GM13976 (cell line): ENCODE measurements at regions not wholly inside any gene's neighbourhood (a gene's known extent, or its start where the extent isn't known, plus 50 kb on each side); places are given as distances from the start of the nearest gene placed in this dataset.
"Not testable (repeated sequence)": the region's sequence is repeated elsewhere in the genome, so short reads cannot be mapped to it uniquely, and the experiment has no call there.

ENCODE experiments used
- DNase-seq: peaks from one replicate; pipeline ENCODE4 v3.0.0; 2012; ENCODE audit warnings: low spot score
- CTCF ChIP-seq: IDR thresholded peaks from 2 replicates; pipeline ENCODE4 v1.5.1; 2012; ENCODE audit warnings: borderline replicate concordance, mild to moderate bottlenecking; ENCODE audit not compliant: insufficient read depth; ENCODE audit errors: extremely low read depth, missing control alignments, control extremely low read depth
- in situ Hi-C: fragments of 300-500 bp; cut with MboI; formaldehyde crosslinking; loops from one replicate; pipeline ENCODE4 v1.12.0; 2022; ENCODE audit warnings: low sequenced_read_pairs, mixed read lengths, inconsistent platforms; ENCODE audit not compliant: unreplicated experiment

- in situ Hi-C loops = no loop called here
- DNase-seq = no peak
- no peak for TF ChIP-seq CTCF
These were observed 149.2 kb downstream of the PPIAL4G start for GRCh38 chr1:148333875-148334338.

DNA sequence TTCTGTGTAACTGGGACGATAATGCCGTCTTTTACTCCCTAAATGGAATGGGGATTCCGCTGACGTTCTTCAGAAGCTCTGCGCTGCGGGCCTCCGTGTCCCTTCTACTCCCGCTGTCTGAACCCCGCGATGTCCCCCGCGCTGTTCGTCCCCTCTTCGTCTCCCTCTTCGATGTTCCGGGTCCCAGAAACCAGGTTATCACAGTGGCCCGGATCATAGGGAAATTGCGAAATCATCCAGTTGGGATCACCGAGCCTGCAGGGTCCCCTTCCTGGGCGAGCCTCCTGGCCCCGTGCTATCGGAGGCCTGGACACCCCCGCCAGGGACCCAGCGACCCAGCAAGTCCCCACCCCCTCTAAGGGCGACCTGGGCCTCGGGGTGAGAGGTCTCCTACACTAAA, 154.2 kb downstream of the PPIAL4G start:
- no peak for DNase-seq
- in situ Hi-C loops = no loop called here
- TF ChIP-seq CTCF = no peak

GRCh38 chr1:148325031-148325430, 158.1 kb downstream of the PPIAL4G start:
- DNase-seq, in situ Hi-C loops: not testable (repeated sequence)

GRCh38 chr1:148324465-148324864, 158.6 kb downstream of the PPIAL4G start:
- DNase-seq, in situ Hi-C loops: not testable (repeated sequence)

GRCh38 chr1:148320079-148320478, 163.0 kb downstream of the PPIAL4G start:
- in situ Hi-C loops, DNase-seq: not testable (repeated sequence)

DNA sequence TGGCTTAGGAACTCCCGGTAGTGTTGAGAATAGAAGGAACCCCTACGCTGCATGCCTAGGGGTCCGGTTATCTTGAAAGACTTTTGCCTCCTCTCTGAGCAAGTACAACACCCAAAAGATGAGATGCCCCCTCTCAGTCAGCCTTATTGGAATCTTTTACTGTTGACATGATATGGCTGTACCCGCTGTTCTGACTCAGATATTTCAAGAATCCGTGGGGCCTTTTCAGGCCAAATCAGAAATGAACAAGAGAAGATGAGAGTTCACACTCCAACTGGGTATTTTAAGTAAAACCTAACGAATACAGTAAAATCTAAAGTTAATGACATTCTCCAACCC, 164.2 kb downstream of the PPIAL4G start:
- no peak for DNase-seq
- in situ Hi-C loops = no loop called here
- no peak for TF ChIP-seq CTCF

DNA sequence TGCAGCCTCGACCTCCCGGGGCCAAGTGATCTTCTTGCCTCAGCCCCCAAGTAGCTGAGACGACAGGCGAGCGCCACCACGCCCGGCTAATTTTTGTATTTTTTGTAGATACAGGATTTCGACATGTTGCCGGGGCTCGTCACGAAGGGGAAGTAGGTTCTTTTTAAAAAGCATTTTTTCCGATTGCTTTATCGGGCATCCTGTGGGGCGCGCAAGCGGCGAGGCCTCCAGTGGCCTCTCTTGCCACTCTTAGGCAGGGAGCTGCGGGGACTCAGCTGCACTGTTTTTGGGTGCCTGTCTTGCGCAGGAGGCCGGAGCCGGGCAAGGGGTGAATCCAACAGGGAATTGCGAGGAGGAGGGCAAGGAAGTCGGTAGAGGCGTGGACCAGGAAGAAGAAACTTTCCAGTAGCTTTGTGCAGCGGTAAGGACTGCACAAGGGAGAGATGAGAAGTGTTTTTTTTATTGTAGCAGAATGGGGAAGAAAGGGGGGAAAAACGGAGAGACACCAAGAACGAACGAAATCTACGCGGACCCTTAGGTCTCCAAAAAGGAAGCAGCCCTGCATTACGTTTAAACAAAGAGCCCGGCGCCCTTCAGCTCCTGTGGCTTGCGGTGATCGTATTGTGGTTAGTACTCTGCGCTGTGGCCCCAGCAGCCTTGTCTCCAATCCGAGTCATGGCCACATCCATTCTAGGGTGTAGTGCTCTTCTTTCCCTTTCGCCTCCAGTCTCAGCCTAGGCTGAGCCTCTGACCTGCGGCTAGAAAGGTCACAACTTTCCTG, 164.8 kb downstream of the PPIAL4G start:
- in situ Hi-C loops = no loop called here
- TF ChIP-seq CTCF = no peak

GRCh38 chr1:148317288-148317985, 165.4 kb upstream of the NBPF11 start:
- no peak for TF ChIP-seq CTCF
- in situ Hi-C loops = no loop called here
- no peak for DNase-seq

More for the DNA sequence above, 164.8 kb downstream of the PPIAL4G start:
- peak; percentile 77 for DNase-seq
